Ectodermal cell (in vitro differentiated cells): ENCODE measurements at regions not wholly inside any gene's neighbourhood (a gene's known extent, or its start where the extent isn't known, plus 50 kb on each side); places are given as distances from the start of the nearest gene placed in this dataset.

Experiments used
- H3K27ac ChIP-seq: 2 replicates; pipeline ENCODE4 v1.7.0; 2013; ENCODE audit warnings: mild to moderate bottlenecking, low read depth, low read length; ENCODE audit not compliant: insufficient read depth, poor library complexity, severe bottlenecking
- H3K27me3 ChIP-seq: 2 replicates; pipeline ENCODE4 v1.7.0; 2013; ENCODE audit warnings: mild to moderate bottlenecking, low read length; ENCODE audit not compliant: insufficient read depth, control insufficient read depth, poor library complexity, severe bottlenecking
- H3K36me3 ChIP-seq: one replicate; pipeline ENCODE4 v1.7.0; 2013; ENCODE audit warnings: low read length; ENCODE audit not compliant: control insufficient read depth, insufficient read depth
- H3K4me1 ChIP-seq: one replicate; pipeline ENCODE4 v1.7.0; 2013; ENCODE audit warnings: low read length; ENCODE audit not compliant: control insufficient read depth, insufficient read depth
- H3K4me3 ChIP-seq: 2 replicates; pipeline ENCODE4 v1.7.0; 2013; ENCODE audit warnings: low read depth, low read length, control low read depth; ENCODE audit not compliant: insufficient read depth
- H3K9me3 ChIP-seq: 2 replicates; pipeline ENCODE4 v1.7.0; 2013; ENCODE audit warnings: mild to moderate bottlenecking, low read length, moderate library complexity; ENCODE audit not compliant: control insufficient read depth
- WGBS, 2 experiments: methylation state at CpG; one replicate each; pipeline ENCODE4 v1.1.7; 2013; ENCODE audit warnings: missing lambda C conversion rate in 2 of 2; 5-methylcytosine and 5-hydroxymethylcytosine counted together

- Histone ChIP-seq H3K4me3 (no peak overlapping the region), H3K9me3 (no peaks in the 10 kb centered on the region), H3K36me3 (no peaks in the 10 kb centered on the region), H3K27me3 (no peaks in the 10 kb centered on the region), H3K27ac (peak overlapping the region; percentile 17), H3K4me1 (no peaks in the 10 kb centered on the region)
- WGBS, 2 experiments = 81 to 96% methylated on average over 2 of the region's 2 CpGs
These were observed 974.6 kb downstream of the TTLL7 start for GRCh38 chr1:83024251-83024767.

GRCh38 chr1:83023212-83023611 is 975.7 kb downstream of the TTLL7 start:
- Histone ChIP-seq H3K9me3 (no peaks in the 10 kb centered on the region), H3K4me3 (no peak overlapping the region), H3K4me1 (no peaks in the 10 kb centered on the region), H3K36me3 (no peaks in the 10 kb centered on the region), H3K27ac (no peak overlapping the region), H3K27me3 (no peaks in the 10 kb centered on the region)
- 94 to 100% methylated on average over 2 of the region's 2 CpGs for WGBS, 2 experiments

- Histone ChIP-seq H3K27ac (no peak overlapping the region), H3K4me3 (no peak overlapping the region), H3K9me3 (no peaks in the 10 kb centered on the region), H3K36me3 (no peaks in the 10 kb centered on the region), H3K27me3 (no peaks in the 10 kb centered on the region), H3K4me1 (no peaks in the 10 kb centered on the region)
- WGBS, 2 experiments = 60 to 94% methylated on average over 1 of the region's 1 CpG
These were observed 976.7 kb downstream of the TTLL7 start for GRCh38 chr1:83022206-83022605.

- no peaks in the 10 kb centered on the region for H3K36me3 ChIP-seq
- H3K9me3 ChIP-seq = no peaks in the 10 kb centered on the region
- H3K27ac ChIP-seq = no peak overlapping the region
- H3K27me3 ChIP-seq = no peaks in the 10 kb centered on the region
- H3K4me3 ChIP-seq = no peak overlapping the region
- 92 to 94% methylated on average over 4 of the region's 4 CpGs for WGBS, 2 experiments
- H3K4me1 ChIP-seq = no peaks in the 10 kb centered on the region
These were observed 981.2 kb downstream of the TTLL7 start for GRCh38 chr1:83017701-83018100.

GRCh38 chr1:83017276-83017675 is 981.7 kb downstream of the TTLL7 start:
- Histone ChIP-seq H3K9me3 (no peaks in the 10 kb centered on the region), H3K36me3 (no peaks in the 10 kb centered on the region), H3K27ac (no peak overlapping the region), H3K4me3 (no peak overlapping the region), H3K4me1 (no peaks in the 10 kb centered on the region), H3K27me3 (no peaks in the 10 kb centered on the region)
- WGBS, 2 experiments = 83 to 87% methylated on average over 1 of the region's 1 CpG

GRCh38 chr1:83016354-83016849 is 982.5 kb downstream of the TTLL7 start:
- Histone ChIP-seq H3K27ac (no peak overlapping the region), H3K27me3 (no peaks in the 10 kb centered on the region), H3K36me3 (no peaks in the 10 kb centered on the region), H3K4me1 (no peaks in the 10 kb centered on the region), H3K4me3 (no peak overlapping the region), H3K9me3 (no peaks in the 10 kb centered on the region)
- WGBS, 2 experiments = 87 to 100% methylated on average over 1 of the region's 1 CpG

- Histone ChIP-seq H3K27me3 (no peaks in the 10 kb centered on the region), H3K9me3 (no peaks in the 10 kb centered on the region), H3K4me1 (no peaks in the 10 kb centered on the region), H3K4me3 (no peak overlapping the region), H3K36me3 (no peaks in the 10 kb centered on the region), H3K27ac (no peak overlapping the region)
- 85% methylated on average over 2 of the region's 2 CpGs; no CpG with 5 or more reads in 1 of the 2 experiments for WGBS, 2 experiments
These were observed 983.8 kb downstream of the TTLL7 start for GRCh38 chr1:83015163-83015562.

- Histone ChIP-seq H3K9me3 (no peaks in the 10 kb centered on the region), H3K4me3 (no peak overlapping the region), H3K27me3 (no peaks in the 10 kb centered on the region)
These were observed 986.0 kb downstream of the TTLL7 start for GRCh38 chr1:83012950-83013349.

GRCh38 chr1:83011265-83011664 is 987.7 kb downstream of the TTLL7 start:
- Histone ChIP-seq H3K9me3 (no peaks in the 10 kb centered on the region), H3K36me3 (no peaks in the 10 kb centered on the region), H3K27me3 (no peaks in the 10 kb centered on the region), H3K4me1 (no peaks in the 10 kb centered on the region), H3K4me3 (no peak overlapping the region), H3K27ac (no peak overlapping the region)
- 95 to 100% methylated on average over 1 of the region's 1 CpG for WGBS, 2 experiments

More at GRCh38 chr1:83012950-83013349, 986.0 kb downstream of the TTLL7 start:
- Histone ChIP-seq H3K27ac (no peak overlapping the region), H3K36me3 (no peaks in the 10 kb centered on the region), H3K4me1 (no peaks in the 10 kb centered on the region)

- Histone ChIP-seq H3K36me3 (no peaks in the 10 kb centered on the region), H3K4me3 (no peak overlapping the region), H3K27me3 (no peaks in the 10 kb centered on the region), H3K27ac (no peak overlapping the region), H3K4me1 (no peaks in the 10 kb centered on the region), H3K9me3 (no peaks in the 10 kb centered on the region)
- WGBS, 2 experiments = 96 to 97% methylated on average over 2 to 3 of the region's 3 CpGs
These were observed 992.7 kb downstream of the TTLL7 start for GRCh38 chr1:83006271-83006670.

GRCh38 chr1:83000286-83000685 is 998.6 kb downstream of the TTLL7 start:
- H3K36me3 ChIP-seq = no peaks in the 10 kb centered on the region
- H3K9me3 ChIP-seq = no peaks in the 10 kb centered on the region
- H3K27ac ChIP-seq = no peak overlapping the region
- no peaks in the 10 kb centered on the region for H3K4me1 ChIP-seq
- no peak overlapping the region for H3K4me3 ChIP-seq
- H3K27me3 ChIP-seq = no peaks in the 10 kb centered on the region
- 89 to 92% methylated on average over 4 of the region's 4 CpGs for WGBS, 2 experiments
